GM12878 (cell line): ENCODE measurements at regions not wholly inside any gene's neighbourhood (a gene's known extent, or its start where the extent isn't known, plus 50 kb on each side); places are given as distances from the start of the nearest gene placed in this dataset.

ENCODE experiments used
- ATAC-seq: fragments of 200-7000 bp; cut with Tn5 transposase; 3 replicates; pipeline ENCODE4 v1.9.1; 2020; ENCODE audit warnings: mild to moderate bottlenecking, moderate library complexity
- BruUV-seq: library from RNA; stranded (reverse); fragments of 400-500 nt; replicated peaks from 2 replicates; lab custom pipeline; 2021; lab: Mats Ljungman, UMichigan
- CTCF ChIA-PET: fragments of 300-600 bp; sonication (Branson Sonifier 250); formaldehyde crosslinking; extraction: SDS; loops from one replicate; lab custom pipeline; 2021; ENCODE audit warnings: inconsistent platforms; lab: Yijun Ruan, JAX
- POLR2A ChIA-PET: fragments of 350-600 bp; formaldehyde crosslinking; extraction: SDS; loops from one replicate; lab custom pipeline; 2021; ENCODE audit warnings: inconsistent platforms; lab: Charles Lee
- RAD21 ChIA-PET: fragments of 300-600 bp; sonication (Branson Sonifier 250); formaldehyde crosslinking; loops from one replicate; lab custom pipeline; 2023; ENCODE audit warnings: antibody characterized with exemption; ENCODE audit not compliant: unreplicated experiment; lab: Charles Lee
- SMC1A ChIA-PET: fragments of 300-600 bp; sonication (Branson Sonifier 250); formaldehyde crosslinking; loops from one replicate; lab custom pipeline; 2023; ENCODE audit not compliant: unreplicated experiment, uncharacterized antibody; lab: Charles Lee
- DNase-seq: peaks from one replicate; pipeline ENCODE4 v3.0.0-alpha.2; 2011; ENCODE audit warnings: low read depth, low spot score
- FAIRE-seq: peaks from 3 replicates; lab custom pipeline; 2011; peaks lifted over from hg19 to GRCh38; lab: Jason Lieb, UNC
- H2AFZ ChIP-seq: 2 replicates; pipeline ENCODE4 v1.6.0; 2011; ENCODE audit warnings: low read depth, low read length, control low read depth; ENCODE audit not compliant: control insufficient read depth
- H3K27ac ChIP-seq: 2 replicates; pipeline ENCODE4 v1.5.1; 2011; ENCODE audit warnings: control low read depth; ENCODE audit not compliant: control insufficient read depth, insufficient read depth
- H3K27me3 ChIP-seq, 2 experiments: replicated peaks in 1 of 2; 2 replicates each; pipeline versions ENCODE4 v1.6.0 to v1.6.1; 2011; ENCODE audit warnings: low read length in 1 of 2; ENCODE audit not compliant: control insufficient read depth in 2 of 2, insufficient read depth in 2 of 2
- H3K36me3 ChIP-seq, 2 experiments: 2 replicates each; pipeline ENCODE4 v1.5.1; 2011; ENCODE audit warnings: low read length in 1 of 2; ENCODE audit not compliant: control insufficient read depth in 2 of 2, insufficient read depth in 2 of 2
- H3K4me1 ChIP-seq: 2 replicates; pipeline ENCODE4 v1.6.1; 2011; ENCODE audit warnings: mild to moderate bottlenecking, low read length, moderate library complexity, mixed read lengths; ENCODE audit not compliant: control insufficient read depth, insufficient read depth
- H3K4me2 ChIP-seq: 2 replicates; pipeline ENCODE4 v1.6.0; 2011; ENCODE audit warnings: control low read depth; ENCODE audit not compliant: control insufficient read depth, insufficient read depth
- H3K4me3 ChIP-seq: fragments of 200-600 bp; sonication (generic); 2 replicates; pipeline ENCODE4 v1.5.1; 2016
- H3K79me2 ChIP-seq: 2 replicates; pipeline ENCODE4 v1.6.0; 2011; ENCODE audit warnings: low read length; ENCODE audit not compliant: control insufficient read depth, insufficient read depth
- H3K9ac ChIP-seq: 2 replicates; pipeline ENCODE4 v1.8.0; 2011; ENCODE audit warnings: low read length, control low read depth, mixed read lengths; ENCODE audit not compliant: control insufficient read depth, insufficient read depth
- H3K9me3 ChIP-seq: replicated peaks from 3 replicates; pipeline ENCODE4 v1.5.1; 2011; ENCODE audit warnings: mild to moderate bottlenecking, low read length; ENCODE audit not compliant: control insufficient read depth, insufficient read depth
- H4K20me1 ChIP-seq: 2 replicates; pipeline ENCODE4 v1.6.0; 2011; ENCODE audit not compliant: control insufficient read depth, insufficient read depth
- FOS ChIP-seq: IDR thresholded peaks from 3 replicates; pipeline ENCODE4 v1.6.1; 2011; ENCODE audit warnings: borderline replicate concordance; ENCODE audit not compliant: insufficient read length; ENCODE audit errors: extremely low read depth
- GABPA ChIP-seq: IDR thresholded peaks from 2 replicates; pipeline ENCODE4 v1.6.1; 2014; ENCODE audit warnings: antibody characterized with exemption, low read depth, mild to moderate bottlenecking, inconsistent platforms
- SUPT20H ChIP-seq: IDR thresholded peaks from 2 replicates; pipeline ENCODE4 v1.6.1; 2011; ENCODE audit warnings: low read depth, mild to moderate bottlenecking, low read length, moderate library complexity, borderline replicate concordance; ENCODE audit not compliant: control insufficient read depth
- TCF12 ChIP-seq: IDR thresholded peaks from 2 replicates; pipeline ENCODE4 v1.6.1; 2011; ENCODE audit warnings: low read depth, mild to moderate bottlenecking, low read length
- in situ Hi-C: fragments of 300-500 bp; cut with MboI; formaldehyde crosslinking; loops from 9 replicates; pipeline ENCODE4 v1.14.3; 2018; ENCODE audit warnings: mixed read lengths
- intact Hi-C: fragments of 100-400 bp; cut with micrococcal nuclease; formaldehyde crosslinking; loops from one replicate; pipeline ENCODE4 v1.14.2; 2022; ENCODE audit not compliant: unreplicated experiment
- TF ChIP-seq, protein P1 (sequence below): IDR thresholded peaks from 2 replicates; pipeline ENCODE4 v1.6.1; 2011; ENCODE audit warnings: borderline replicate concordance, low read depth, mild to moderate bottlenecking, moderate library complexity, mixed read lengths, low read length; ENCODE audit not compliant: insufficient read depth; ENCODE audit errors: extremely low read length
- TF ChIP-seq, protein P2 (sequence below): fragments of 450-650 bp; IDR thresholded peaks from 2 replicates; pipeline ENCODE4 v1.6.1; 2014; ENCODE audit warnings: mild to moderate bottlenecking

DNA sequence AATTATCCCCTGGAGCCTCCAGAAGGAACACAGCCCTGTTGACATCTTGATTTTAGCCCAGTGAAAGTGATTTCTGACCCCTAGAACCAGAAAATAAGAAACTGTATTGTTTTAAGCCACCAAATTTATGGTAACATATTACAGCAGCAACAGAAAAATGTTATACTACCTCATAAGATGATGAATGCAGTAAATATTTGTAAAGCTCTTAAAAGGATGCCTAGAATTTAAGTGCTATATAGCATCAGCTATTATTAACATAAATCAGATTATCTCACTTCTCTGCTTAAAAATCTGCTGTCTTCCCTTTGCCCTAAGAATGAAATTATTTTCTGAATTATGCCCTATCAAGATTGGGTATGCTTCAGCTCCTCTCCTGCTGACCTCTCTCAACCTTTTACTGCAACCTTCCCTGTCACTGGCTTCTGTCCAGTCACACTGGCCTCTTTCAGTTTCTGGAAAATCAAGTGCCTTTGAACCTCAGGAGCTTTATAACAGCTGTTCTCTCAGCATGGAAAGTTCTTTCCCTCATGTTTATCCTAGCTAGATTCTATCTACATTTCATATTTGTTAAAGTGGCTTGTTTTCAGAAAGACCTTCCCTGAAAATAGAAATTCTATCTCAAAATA lies 78.9 kb downstream of the GPR37 start:
- ChIA-PET POLR2A (no interaction called here), CTCF (no interaction called here), SMC1A (no interaction called here), RAD21 (no interaction called here)
- DNase-seq (no peak), ATAC-seq (no peak), FAIRE-seq (no peak)
- Histone ChIP-seq H3K79me2 (no peaks in the 10 kb centered on the region), H3K27ac (no peak overlapping the region), H3K36me3 (no peaks in the 10 kb centered on the region), H2AFZ (no peak overlapping the region), H3K4me2 (no peak overlapping the region), H4K20me1 (no peaks in the 10 kb centered on the region), H3K9me3 (no peaks in the 10 kb centered on the region), H3K4me3 (no peak overlapping the region), H3K27me3 (no peaks in the 10 kb centered on the region), H3K4me1 (no peaks in the 10 kb centered on the region), H3K9ac (no peak overlapping the region)
- TF ChIP-seq SUPT20H (no peak), TCF12 (no peak), GABPA (no peak), FOS (no peak)
- TF ChIP-seq, protein P1, sequence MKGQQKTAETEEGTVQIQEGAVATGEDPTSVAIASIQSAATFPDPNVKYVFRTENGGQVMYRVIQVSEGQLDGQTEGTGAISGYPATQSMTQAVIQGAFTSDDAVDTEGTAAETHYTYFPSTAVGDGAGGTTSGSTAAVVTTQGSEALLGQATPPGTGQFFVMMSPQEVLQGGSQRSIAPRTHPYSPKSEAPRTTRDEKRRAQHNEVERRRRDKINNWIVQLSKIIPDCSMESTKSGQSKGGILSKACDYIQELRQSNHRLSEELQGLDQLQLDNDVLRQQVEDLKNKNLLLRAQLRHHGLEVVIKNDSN: no peak
- TF ChIP-seq, protein P2, sequence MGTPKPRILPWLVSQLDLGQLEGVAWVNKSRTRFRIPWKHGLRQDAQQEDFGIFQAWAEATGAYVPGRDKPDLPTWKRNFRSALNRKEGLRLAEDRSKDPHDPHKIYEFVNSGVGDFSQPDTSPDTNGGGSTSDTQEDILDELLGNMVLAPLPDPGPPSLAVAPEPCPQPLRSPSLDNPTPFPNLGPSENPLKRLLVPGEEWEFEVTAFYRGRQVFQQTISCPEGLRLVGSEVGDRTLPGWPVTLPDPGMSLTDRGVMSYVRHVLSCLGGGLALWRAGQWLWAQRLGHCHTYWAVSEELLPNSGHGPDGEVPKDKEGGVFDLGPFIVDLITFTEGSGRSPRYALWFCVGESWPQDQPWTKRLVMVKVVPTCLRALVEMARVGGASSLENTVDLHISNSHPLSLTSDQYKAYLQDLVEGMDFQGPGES: no peak
- in situ Hi-C loops: no loop called here
- intact Hi-C loops: no loop called here
- no TSS peak for BruUV-seq
